GM12864 (cell line): ENCODE measurements at regions not wholly inside any gene's neighbourhood (a gene's known extent, or its start where the extent isn't known, plus 50 kb on each side); places are given as distances from the start of the nearest gene placed in this dataset.

ENCODE experiments used
- DNase-seq: peaks from one replicate; pipeline ENCODE4 v3.0.0-alpha.2; 2011; ENCODE audit warnings: low read depth
- H3K4me3 ChIP-seq: 2 replicates; pipeline ENCODE4 v1.5.1; 2011; ENCODE audit warnings: mild to moderate bottlenecking, low read depth, low read length, control low read depth
- TF ChIP-seq, protein P1 (sequence below): IDR thresholded peaks from 2 replicates; pipeline ENCODE4 v1.5.1; 2011; ENCODE audit warnings: low read depth, mild to moderate bottlenecking, moderate library complexity, low read length, control low read depth, inconsistent platforms; ENCODE audit errors: missing control alignments

GRCh38 chr10:30793093-30793492 lies 163.5 kb upstream of the LYZL2 start:
- DNase-seq, result no peak

GRCh38 chr10:30792025-30792424 lies 162.5 kb upstream of the LYZL2 start:
- H3K4me3 ChIP-seq, result no peak overlapping the region
- no peak for DNase-seq
- TF ChIP-seq, protein P1, sequence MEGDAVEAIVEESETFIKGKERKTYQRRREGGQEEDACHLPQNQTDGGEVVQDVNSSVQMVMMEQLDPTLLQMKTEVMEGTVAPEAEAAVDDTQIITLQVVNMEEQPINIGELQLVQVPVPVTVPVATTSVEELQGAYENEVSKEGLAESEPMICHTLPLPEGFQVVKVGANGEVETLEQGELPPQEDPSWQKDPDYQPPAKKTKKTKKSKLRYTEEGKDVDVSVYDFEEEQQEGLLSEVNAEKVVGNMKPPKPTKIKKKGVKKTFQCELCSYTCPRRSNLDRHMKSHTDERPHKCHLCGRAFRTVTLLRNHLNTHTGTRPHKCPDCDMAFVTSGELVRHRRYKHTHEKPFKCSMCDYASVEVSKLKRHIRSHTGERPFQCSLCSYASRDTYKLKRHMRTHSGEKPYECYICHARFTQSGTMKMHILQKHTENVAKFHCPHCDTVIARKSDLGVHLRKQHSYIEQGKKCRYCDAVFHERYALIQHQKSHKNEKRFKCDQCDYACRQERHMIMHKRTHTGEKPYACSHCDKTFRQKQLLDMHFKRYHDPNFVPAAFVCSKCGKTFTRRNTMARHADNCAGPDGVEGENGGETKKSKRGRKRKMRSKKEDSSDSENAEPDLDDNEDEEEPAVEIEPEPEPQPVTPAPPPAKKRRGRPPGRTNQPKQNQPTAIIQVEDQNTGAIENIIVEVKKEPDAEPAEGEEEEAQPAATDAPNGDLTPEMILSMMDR, result no peak

More at GRCh38 chr10:30793093-30793492, 163.5 kb upstream of the LYZL2 start:
- H3K4me3 ChIP-seq, result no peak overlapping the region
- TF ChIP-seq, protein P1, result no peak

DNA sequence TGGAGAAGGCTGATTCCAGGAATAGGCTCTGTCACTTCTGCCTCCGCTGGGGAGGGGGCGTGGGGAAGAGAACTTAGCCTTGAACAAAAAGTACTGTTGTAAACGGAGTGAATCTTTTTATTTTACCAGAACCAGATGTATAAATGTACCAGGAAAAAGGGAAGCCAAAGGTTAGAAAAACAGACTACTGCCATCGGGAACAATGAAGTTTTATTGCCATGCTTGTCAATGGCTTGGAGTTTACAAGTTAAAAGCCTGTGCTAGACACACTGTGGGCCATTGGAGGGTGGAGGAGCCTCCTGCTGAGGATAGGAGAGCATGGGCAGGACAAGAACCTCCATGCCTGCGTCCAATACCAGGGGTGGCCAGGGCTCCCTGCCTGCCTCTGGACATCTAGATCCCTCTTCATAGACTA lies 161.7 kb upstream of the LYZL2 start:
- no peak for DNase-seq
- no peak overlapping the region for H3K4me3 ChIP-seq
- TF ChIP-seq, protein P1, result no peak

GRCh38 chr10:30789806-30790205 lies 160.3 kb upstream of the LYZL2 start:
- no peak overlapping the region for H3K4me3 ChIP-seq
- TF ChIP-seq, protein P1, result no peak
- DNase-seq, result no peak

- DNase-seq, result no peak
- H3K4me3 ChIP-seq, result no peak overlapping the region
- TF ChIP-seq, protein P1, result no peak
Measured at GRCh38 chr10:30788307-30788706, 158.8 kb upstream of the LYZL2 start.

DNA sequence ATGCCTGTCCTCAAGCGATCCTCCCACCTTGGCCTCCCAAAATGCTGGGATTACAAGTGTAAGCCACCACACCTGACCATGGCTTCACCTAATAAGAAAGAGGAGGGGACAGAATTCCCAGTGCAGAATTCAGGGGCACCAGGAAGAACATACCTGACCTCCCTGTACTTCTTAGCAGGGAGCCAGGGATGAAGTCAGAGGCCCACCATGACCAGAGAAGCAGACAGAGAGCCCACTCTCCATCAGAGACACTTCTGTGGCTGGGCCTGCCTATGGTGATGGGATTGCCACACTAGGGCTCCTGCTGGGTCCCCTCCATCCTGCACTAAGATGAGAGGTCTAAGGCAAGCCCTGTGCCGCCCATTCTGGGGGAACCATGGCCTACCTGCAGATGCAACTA lies 157.4 kb upstream of the LYZL2 start:
- DNase-seq, result no peak
- H3K4me3 ChIP-seq, result no peak overlapping the region
- TF ChIP-seq, protein P1, result no peak

GRCh38 chr10:30786131-30786530 lies 156.6 kb upstream of the LYZL2 start:
- DNase-seq, result no peak
- no peak overlapping the region for H3K4me3 ChIP-seq
- TF ChIP-seq, protein P1, result no peak
